ENCODE measurements at regions not wholly inside any gene's neighbourhood (a gene's known extent, or its start where the extent isn't known, plus 50 kb on each side); places are given as distances from the start of the nearest gene placed in this dataset.

GRCh38 chr1:2871246-2871815 is 69.8 kb upstream of the TTC34 start:
- Histone ChIP-seq H3K4me2 (ENCODE audit: low read length) (no peak overlapping the region), H3K27ac (ENCODE audit: low read length) (no peak overlapping the region), H3K9me2 (replicated peaks; ENCODE audit: low read length) (no peaks in the 10 kb centered on the region), H4K20me1 (ENCODE audit: low read length) (no peaks in the 10 kb centered on the region), H3K79me2 (ENCODE audit: low read length) (no peaks in the 10 kb centered on the region), H3K4me3 (ENCODE audit: low read length) (no peak overlapping the region), H3K9ac (ENCODE audit: low read length) (no peak overlapping the region), H2AFZ (ENCODE audit: low read length) (no peak overlapping the region), H3K9me3 (ENCODE audit: low read length) (no peaks in the 10 kb centered on the region), H3K36me3 (ENCODE audit: low read depth, low read length) (no peaks in the 10 kb centered on the region), H3K27me3 (ENCODE audit: low read length) (peaks cover 95% of the 10 kb centered on the region), H3K4me1 (ENCODE audit: insufficient read depth, low read length) (no peaks in the 10 kb centered on the region), H3F3A (ENCODE audit: low read length, unreplicated experiment) (no peaks in the 10 kb centered on the region)
- ChIA-PET POLR2A (ENCODE audit: unreplicated experiment) (interaction anchor here (0.6 kb wide), 1 partner anchor 388 kb away, joined by 4 read pairs; no protein-coding TSS in a partner anchor), CTCF (no interaction called here)
- BruUV-seq (replicated peaks), result no TSS peak
- DNase-seq (no peak), ATAC-seq (no peak)
- intact Hi-C loops (cut with micrococcal nuclease), result no loop called here
- no peak for TF ChIP-seq EZH2 (IDR thresholded peaks at IDR 0.05; ENCODE audit: low read length, unreplicated experiment)
- TF ChIP-seq EZH2phosphoT487 (IDR thresholded peaks at IDR 0.05; ENCODE audit: borderline replicate concordance, low read length), result no peak
- no peak for TF ChIP-seq CTCF (conservative IDR thresholded peaks at IDR 0.05; ENCODE audit: low read depth, low read length)

GRCh38 chr1:2874207-2874606 is 72.7 kb upstream of the TTC34 start:
- intact Hi-C loops (cut with micrococcal nuclease), result no loop called here
- ATAC-seq (no peak), DNase-seq (no peak)
- Histone ChIP-seq H3F3A (ENCODE audit: low read length, unreplicated experiment) (no peaks in the 10 kb centered on the region), H3K9me3 (ENCODE audit: low read length) (no peaks in the 10 kb centered on the region), H3K4me1 (ENCODE audit: insufficient read depth, low read length) (no peaks in the 10 kb centered on the region), H3K27ac (ENCODE audit: low read length) (no peak overlapping the region), H4K20me1 (ENCODE audit: low read length) (no peaks in the 10 kb centered on the region), H3K9ac (ENCODE audit: low read length) (no peak overlapping the region), H3K9me2 (replicated peaks; ENCODE audit: low read length) (no peaks in the 10 kb centered on the region), H3K4me3 (ENCODE audit: low read length) (no peak overlapping the region), H3K4me2 (ENCODE audit: low read length) (no peak overlapping the region), H3K79me2 (ENCODE audit: low read length) (no peaks in the 10 kb centered on the region), H3K36me3 (ENCODE audit: low read depth, low read length) (no peaks in the 10 kb centered on the region), H2AFZ (ENCODE audit: low read length) (no peak overlapping the region), H3K27me3 (ENCODE audit: low read length) (peaks cover 95% of the 10 kb centered on the region)
- no peak for TF ChIP-seq EZH2phosphoT487 (IDR thresholded peaks at IDR 0.05; ENCODE audit: borderline replicate concordance, low read length)
- TF ChIP-seq EZH2 (IDR thresholded peaks at IDR 0.05; ENCODE audit: low read length, unreplicated experiment), result no peak
- no peak for TF ChIP-seq CTCF (conservative IDR thresholded peaks at IDR 0.05; ENCODE audit: low read depth, low read length)
- no TSS peak for BruUV-seq (replicated peaks)
- POLR2A ChIA-PET (ENCODE audit: unreplicated experiment), result no interaction called here
- CTCF ChIA-PET, result no interaction called here

- Histone ChIP-seq H3K9me2 (replicated peaks; ENCODE audit: low read length) (no peaks in the 10 kb centered on the region), H2AFZ (ENCODE audit: low read length) (no peak overlapping the region), H3K27me3 (ENCODE audit: low read length) (peaks cover 95% of the 10 kb centered on the region), H3K9ac (ENCODE audit: low read length) (no peak overlapping the region), H3K27ac (ENCODE audit: low read length) (no peak overlapping the region), H3K79me2 (ENCODE audit: low read length) (no peaks in the 10 kb centered on the region), H3F3A (ENCODE audit: low read length, unreplicated experiment) (no peaks in the 10 kb centered on the region), H3K36me3 (ENCODE audit: low read depth, low read length) (no peaks in the 10 kb centered on the region), H3K4me2 (ENCODE audit: low read length) (no peak overlapping the region), H3K4me1 (ENCODE audit: insufficient read depth, low read length) (no peaks in the 10 kb centered on the region), H3K9me3 (ENCODE audit: low read length) (no peaks in the 10 kb centered on the region), H3K4me3 (ENCODE audit: low read length) (no peak overlapping the region), H4K20me1 (ENCODE audit: low read length) (no peaks in the 10 kb centered on the region)
- ATAC-seq (no peak), DNase-seq (no peak)
- POLR2A ChIA-PET (ENCODE audit: unreplicated experiment), result interaction anchor here (0.5 kb wide), 1 partner anchor 535 kb away, joined by 3 read pairs; no protein-coding TSS in a partner anchor
- intact Hi-C loops (cut with micrococcal nuclease), result no loop called here
- TF ChIP-seq EZH2 (IDR thresholded peaks at IDR 0.05; ENCODE audit: low read length, unreplicated experiment), result peak; percentile 36
- no peak for TF ChIP-seq CTCF (conservative IDR thresholded peaks at IDR 0.05; ENCODE audit: low read depth, low read length)
- TF ChIP-seq EZH2phosphoT487 (IDR thresholded peaks at IDR 0.05; ENCODE audit: borderline replicate concordance, low read length), result no peak
- CTCF ChIA-PET, result no interaction called here
- no TSS peak for BruUV-seq (replicated peaks)
Measured at GRCh38 chr1:2874607-2875480, 73.4 kb upstream of the TTC34 start.

Data from PC-3 (cell line).